ENCODE measurements at regions not wholly inside any gene's neighbourhood (a gene's known extent, or its start where the extent isn't known, plus 50 kb on each side); places are given as distances from the start of the nearest gene placed in this dataset.
"Not testable (repeated sequence)": the region's sequence is repeated elsewhere in the genome, so short reads cannot be mapped to it uniquely, and the experiment has no call there.

- H3K27me3 Mint-ChIP-seq; H3K27ac Mint-ChIP-seq; H3K36me3 Mint-ChIP-seq (ENCODE audit: low read depth); H3K4me3 Mint-ChIP-seq; H3K4me1 Mint-ChIP-seq (ENCODE audit: low read depth); intact Hi-C loops (cut with micrococcal nuclease): not testable (repeated sequence)
- H3K9me3 Mint-ChIP-seq = peaks cover 34% of the 10 kb centered on the region
Measured at GRCh38 chr1:181246320-181246719, 157.8 kb downstream of the IER5 start.

DNA sequence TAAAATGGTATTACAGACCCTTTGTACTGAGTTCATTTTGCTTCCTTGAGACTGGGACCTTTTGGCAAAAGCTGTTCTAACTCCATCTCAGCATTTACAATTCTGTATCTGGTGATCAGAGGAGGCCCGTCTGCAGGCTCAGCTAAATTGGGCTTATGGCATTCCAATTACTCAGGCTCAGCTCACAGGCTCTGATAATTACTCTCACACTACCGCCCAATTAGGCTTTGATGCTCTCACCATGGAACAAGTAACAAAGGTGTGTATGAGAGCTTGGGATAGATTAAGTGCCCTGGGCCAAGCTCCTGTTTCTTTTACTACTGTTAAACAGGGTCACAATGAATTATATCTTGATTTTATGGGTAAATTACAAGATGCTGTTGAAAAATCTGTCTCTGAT is 159.9 kb downstream of the IER5 start:
- H3K36me3 Mint-ChIP-seq (ENCODE audit: low read depth); H3K27me3 Mint-ChIP-seq; H3K27ac Mint-ChIP-seq; H3K4me3 Mint-ChIP-seq; H3K4me1 Mint-ChIP-seq (ENCODE audit: low read depth); intact Hi-C loops (cut with micrococcal nuclease): not testable (repeated sequence)
- H3K9me3 Mint-ChIP-seq = peaks cover 33% of the 10 kb centered on the region

- Mint-ChIP-seq H3K4me3 (no peak overlapping the region), H3K36me3 (ENCODE audit: low read depth) (no peaks in the 10 kb centered on the region), H3K27me3 (no peaks in the 10 kb centered on the region), H3K9me3 (peaks cover 26% of the 10 kb centered on the region), H3K27ac (no peak overlapping the region), H3K4me1 (ENCODE audit: low read depth) (no peaks in the 10 kb centered on the region)
- intact Hi-C loops (cut with micrococcal nuclease) = no loop called here
Measured at GRCh38 chr1:181249186-181249585, 160.7 kb downstream of the IER5 start.

- H3K4me3 Mint-ChIP-seq = no peak overlapping the region
- no peaks in the 10 kb centered on the region for H3K36me3 Mint-ChIP-seq (ENCODE audit: low read depth)
- H3K9me3 Mint-ChIP-seq = peaks cover 32% of the 10 kb centered on the region
- H3K4me1 Mint-ChIP-seq (ENCODE audit: low read depth) = no peaks in the 10 kb centered on the region
- H3K27ac Mint-ChIP-seq = no peak overlapping the region
- H3K27me3 Mint-ChIP-seq = no peaks in the 10 kb centered on the region
- intact Hi-C loops (cut with micrococcal nuclease) = no loop called here
Measured at GRCh38 chr1:181250038-181250437, 161.5 kb downstream of the IER5 start.

GRCh38 chr1:181251001-181251712 is 162.7 kb downstream of the IER5 start:
- no peaks in the 10 kb centered on the region for H3K4me1 Mint-ChIP-seq (ENCODE audit: low read depth)
- intact Hi-C loops (cut with micrococcal nuclease) = no loop called here

DNA sequence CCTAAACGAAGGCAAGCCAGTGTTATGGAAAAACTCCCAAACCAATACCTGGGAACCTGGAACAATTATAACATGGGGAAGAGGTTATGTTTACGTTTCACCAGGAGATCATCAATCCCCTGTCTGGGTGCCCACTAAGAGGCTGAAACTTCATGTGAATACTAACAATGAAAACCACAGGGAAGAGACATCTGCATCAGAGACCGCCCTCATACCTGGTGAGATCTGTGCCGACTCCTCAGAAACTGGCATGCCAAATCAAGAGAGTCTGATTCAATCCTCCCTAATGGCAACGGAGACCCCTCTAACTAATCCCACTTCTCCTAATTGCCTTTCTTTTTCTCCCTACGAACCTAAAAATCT is 163.2 kb downstream of the IER5 start:
- Mint-ChIP-seq H3K27ac (no peak overlapping the region), H3K27me3 (peaks cover 1% of the 10 kb centered on the region), H3K4me3 (no peak overlapping the region), H3K36me3 (ENCODE audit: low read depth) (no peaks in the 10 kb centered on the region), H3K4me1 (ENCODE audit: low read depth) (no peaks in the 10 kb centered on the region), H3K9me3 (peaks cover 31% of the 10 kb centered on the region)
- intact Hi-C loops (cut with micrococcal nuclease) = no loop called here

More at GRCh38 chr1:181251001-181251712, 162.7 kb downstream of the IER5 start:
- peaks cover 36% of the 10 kb centered on the region for H3K9me3 Mint-ChIP-seq
- no peak overlapping the region for H3K27ac Mint-ChIP-seq
- H3K4me3 Mint-ChIP-seq = no peak overlapping the region
- no peaks in the 10 kb centered on the region for H3K27me3 Mint-ChIP-seq
- H3K36me3 Mint-ChIP-seq (ENCODE audit: low read depth) = no peaks in the 10 kb centered on the region

GRCh38 chr1:181253601-181254000 is 165.1 kb downstream of the IER5 start:
- H3K36me3 Mint-ChIP-seq (ENCODE audit: low read depth); H3K4me3 Mint-ChIP-seq; intact Hi-C loops (cut with micrococcal nuclease); H3K27ac Mint-ChIP-seq; H3K4me1 Mint-ChIP-seq (ENCODE audit: low read depth); H3K27me3 Mint-ChIP-seq: not testable (repeated sequence)
- H3K9me3 Mint-ChIP-seq = peaks cover 14% of the 10 kb centered on the region

DNA sequence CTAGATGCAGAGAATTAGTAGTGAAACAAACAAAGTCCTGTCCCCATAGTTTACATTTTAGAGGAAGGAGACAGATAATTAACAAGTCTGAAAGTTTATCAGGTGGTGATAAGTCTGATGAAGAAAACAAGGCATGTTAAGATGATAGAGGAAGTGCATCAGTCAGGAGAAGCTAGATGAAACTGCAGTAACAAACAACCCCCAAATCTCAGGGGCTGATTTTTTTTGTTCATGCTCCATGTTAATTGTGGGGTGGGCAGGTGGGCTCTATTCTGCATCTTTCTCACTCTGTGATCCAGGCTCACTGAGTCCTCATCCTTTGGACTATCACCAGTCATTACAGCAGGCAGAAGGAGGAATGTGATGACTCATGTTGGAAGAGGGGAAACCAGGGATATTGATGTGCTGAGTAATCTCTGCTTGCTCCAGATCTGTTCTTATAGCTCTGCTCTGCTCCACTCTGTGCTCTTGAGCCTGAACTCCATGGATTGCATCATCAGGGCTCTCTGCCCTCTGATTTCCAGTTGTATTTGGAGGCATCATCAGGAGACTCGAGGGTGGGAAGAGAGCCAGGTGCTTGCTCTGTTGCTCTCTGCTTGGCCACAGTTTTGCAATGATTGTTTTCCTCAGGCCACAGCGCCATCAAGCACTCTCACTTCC is 166.9 kb downstream of the IER5 start:
- intact Hi-C loops (cut with micrococcal nuclease) = no loop called here
- Mint-ChIP-seq H3K36me3 (ENCODE audit: low read depth) (no peaks in the 10 kb centered on the region), H3K9me3 (peaks cover 14% of the 10 kb centered on the region), H3K27ac (no peak overlapping the region), H3K4me1 (ENCODE audit: low read depth) (no peaks in the 10 kb centered on the region), H3K27me3 (peaks cover 6% of the 10 kb centered on the region), H3K4me3 (no peak overlapping the region)

- Mint-ChIP-seq H3K27me3 (peaks cover 11% of the 10 kb centered on the region), H3K27ac (no peak overlapping the region), H3K4me3 (no peak overlapping the region), H3K36me3 (ENCODE audit: low read depth) (no peaks in the 10 kb centered on the region), H3K9me3 (peaks cover 14% of the 10 kb centered on the region), H3K4me1 (ENCODE audit: low read depth) (no peaks in the 10 kb centered on the region)
- intact Hi-C loops (cut with micrococcal nuclease) = no loop called here
Measured at GRCh38 chr1:181257117-181257516, 168.6 kb downstream of the IER5 start.

- intact Hi-C loops (cut with micrococcal nuclease) = no loop called here
- Mint-ChIP-seq H3K9me3 (peaks cover 14% of the 10 kb centered on the region), H3K27ac (no peak overlapping the region), H3K4me1 (ENCODE audit: low read depth) (no peaks in the 10 kb centered on the region), H3K36me3 (ENCODE audit: low read depth) (no peaks in the 10 kb centered on the region), H3K4me3 (no peak overlapping the region), H3K27me3 (peaks cover 16% of the 10 kb centered on the region)
Measured at GRCh38 chr1:181259026-181259745, 170.7 kb downstream of the IER5 start.

DNA sequence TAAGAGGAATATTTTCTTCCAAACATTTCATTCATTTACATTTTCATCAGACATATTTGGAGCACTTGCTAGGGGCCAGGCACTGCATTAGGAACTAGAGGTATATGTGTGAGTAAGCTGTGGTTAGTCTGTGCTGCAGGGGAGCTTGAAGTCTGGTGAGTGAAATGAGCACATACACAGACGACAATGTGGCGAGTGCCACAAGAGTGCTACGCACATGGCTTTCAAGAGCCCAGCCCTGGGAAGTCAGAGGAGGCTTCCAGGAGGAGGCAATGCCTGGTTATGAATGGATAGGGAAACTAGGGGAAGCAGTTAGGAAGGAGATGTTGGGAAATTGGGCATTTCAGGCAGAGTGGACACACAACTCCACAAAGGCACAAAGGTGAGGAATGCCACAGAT is 171.8 kb downstream of the IER5 start:
- H3K36me3 Mint-ChIP-seq (ENCODE audit: low read depth) = no peaks in the 10 kb centered on the region
- no peak overlapping the region for H3K27ac Mint-ChIP-seq
- peaks cover 5% of the 10 kb centered on the region for H3K9me3 Mint-ChIP-seq
- H3K27me3 Mint-ChIP-seq = peaks cover 16% of the 10 kb centered on the region
- intact Hi-C loops (cut with micrococcal nuclease) = no loop called here
- H3K4me1 Mint-ChIP-seq (ENCODE audit: low read depth) = no peaks in the 10 kb centered on the region
- H3K4me3 Mint-ChIP-seq = no peak overlapping the region

GRCh38 chr1:181260994-181261393 is 172.5 kb downstream of the IER5 start:
- no peaks in the 10 kb centered on the region for H3K36me3 Mint-ChIP-seq (ENCODE audit: low read depth)
- no peak overlapping the region for H3K27ac Mint-ChIP-seq
- H3K4me1 Mint-ChIP-seq (ENCODE audit: low read depth) = no peaks in the 10 kb centered on the region
- H3K9me3 Mint-ChIP-seq = no peaks in the 10 kb centered on the region
- peaks cover 16% of the 10 kb centered on the region for H3K27me3 Mint-ChIP-seq
- H3K4me3 Mint-ChIP-seq = no peak overlapping the region
- intact Hi-C loops (cut with micrococcal nuclease) = no loop called here

DNA sequence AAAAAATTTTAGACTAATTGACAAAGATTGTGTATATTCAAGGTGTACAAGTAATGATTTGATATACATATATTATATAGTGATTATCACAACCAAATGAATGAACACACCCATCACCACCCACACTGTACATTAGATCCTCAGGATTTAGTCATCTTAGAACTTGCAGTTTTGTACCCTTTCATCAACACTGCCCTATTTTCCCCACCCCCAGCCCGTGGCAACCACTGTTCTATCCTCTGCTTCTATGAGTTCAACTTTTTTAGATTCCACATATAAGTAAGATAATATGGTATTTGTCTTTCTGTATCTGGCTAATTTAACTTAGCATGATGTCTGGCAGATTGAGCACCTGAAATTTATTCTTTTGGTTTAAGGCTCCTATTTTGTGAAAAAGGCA is 173.6 kb downstream of the IER5 start:
- Mint-ChIP-seq H3K4me1 (ENCODE audit: low read depth) (no peaks in the 10 kb centered on the region), H3K4me3 (no peak overlapping the region), H3K27me3 (peaks cover 14% of the 10 kb centered on the region), H3K27ac (no peak overlapping the region), H3K9me3 (no peaks in the 10 kb centered on the region), H3K36me3 (ENCODE audit: low read depth) (no peaks in the 10 kb centered on the region)
- intact Hi-C loops (cut with micrococcal nuclease) = no loop called here

DNA sequence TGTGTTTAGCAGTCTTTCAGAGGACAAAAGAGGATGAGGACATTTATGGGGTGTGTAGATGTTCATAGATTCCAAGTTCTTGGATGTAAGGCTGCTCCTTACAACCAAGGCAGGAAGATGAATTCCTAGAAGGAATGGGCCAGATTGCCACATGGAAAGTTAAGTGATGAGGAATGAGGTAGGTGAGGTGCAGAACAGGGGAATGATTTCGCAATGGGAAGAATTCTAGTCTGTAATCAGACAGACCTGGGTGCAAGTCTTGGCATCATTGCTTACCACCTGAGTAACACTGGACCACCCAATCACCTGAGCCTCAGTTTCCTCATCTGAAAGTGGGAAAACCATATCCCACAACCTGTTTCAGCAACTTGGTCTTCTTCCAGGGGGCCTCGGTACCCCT is 174.9 kb downstream of the IER5 start:
- Mint-ChIP-seq H3K27ac (no peak overlapping the region), H3K9me3 (no peaks in the 10 kb centered on the region), H3K36me3 (ENCODE audit: low read depth) (no peaks in the 10 kb centered on the region), H3K27me3 (peaks cover 14% of the 10 kb centered on the region), H3K4me1 (ENCODE audit: low read depth) (no peaks in the 10 kb centered on the region), H3K4me3 (no peak overlapping the region)
- intact Hi-C loops (cut with micrococcal nuclease) = no loop called here
